ENCODE measurements at regions not wholly inside any gene's neighbourhood (a gene's known extent, or its start where the extent isn't known, plus 50 kb on each side); places are given as distances from the start of the nearest gene placed in this dataset.

DNA sequence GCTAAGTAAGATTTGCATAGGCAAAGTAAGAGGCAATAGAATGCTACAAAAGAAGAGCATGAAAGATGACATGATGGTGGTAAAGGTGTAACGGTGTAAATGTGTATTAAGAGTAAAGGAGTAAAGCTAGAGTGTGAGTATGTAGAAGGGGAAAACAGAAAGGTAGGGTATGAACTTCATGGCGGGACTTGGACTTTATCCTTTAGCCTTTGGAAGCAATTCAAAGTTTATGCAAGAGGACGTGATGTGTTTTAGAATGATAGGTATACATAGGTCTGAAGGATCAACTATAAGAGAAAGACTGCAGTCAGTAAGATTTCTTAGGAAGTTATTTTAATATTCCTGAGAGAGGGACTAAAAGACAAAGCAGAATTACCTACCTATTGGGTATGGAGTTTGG is 358.0 kb upstream of the FAT3 start:
- H3K4me3 ChIP-seq (ENCODE audit: low read depth in 1 of 5, low read length in 5 of 5): no peak overlapping the region
- peaks cover 0 to 27% (median 3%) of the 10 kb centered on the region in 5 donors for H3K4me1 ChIP-seq (ENCODE audit: control insufficient read depth in 5 of 5, insufficient read depth in 5 of 5, low read length in 5 of 5)
- H3K27ac ChIP-seq (ENCODE audit: low read depth, low read length): no peak overlapping the region
- H3K27me3 ChIP-seq (ENCODE audit: control insufficient read depth in 5 of 5, insufficient read depth in 4 of 5, low read length in 5 of 5): peaks cover 0 to 5% (median 0%) of the 10 kb centered on the region in 5 donors
- no peak overlapping the region for H3K9ac ChIP-seq (ENCODE audit: low read length in 5 of 5)
- H3K36me3 ChIP-seq (ENCODE audit: control insufficient read depth in 5 of 5, insufficient read depth in 5 of 5, low read length in 5 of 5): no peaks in the 10 kb centered on the region
- H3K9me3 ChIP-seq (ENCODE audit: control insufficient read depth in 5 of 5, low read length in 5 of 5): peaks cover 0 to 3% (median 0%) of the 10 kb centered on the region in 5 donors

DNA sequence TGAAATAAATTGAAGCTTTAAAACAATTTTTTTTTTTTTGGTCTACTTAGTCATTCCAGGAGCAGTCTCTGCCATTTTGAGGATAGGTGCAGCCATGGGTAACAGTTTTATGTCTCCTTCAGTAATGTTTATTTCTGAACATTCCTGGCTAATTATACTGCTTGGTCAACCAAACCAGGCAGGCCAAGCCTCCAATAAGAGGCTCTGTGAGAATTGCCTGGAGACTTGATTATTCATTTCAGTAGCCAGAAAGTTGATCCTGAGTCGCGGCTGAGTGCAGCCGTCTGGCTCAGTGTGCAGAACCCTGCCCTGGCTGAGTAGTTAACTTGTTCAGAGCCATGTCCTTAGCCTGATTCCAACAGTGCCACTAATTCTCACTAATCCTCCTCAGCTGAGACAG is 364.0 kb upstream of the FAT3 start:
- no peaks in the 10 kb centered on the region for H3K36me3 ChIP-seq (ENCODE audit: control insufficient read depth in 5 of 5, insufficient read depth in 5 of 5, low read length in 5 of 5)
- no peak overlapping the region for H3K4me3 ChIP-seq (ENCODE audit: low read depth in 1 of 5, low read length in 5 of 5)
- H3K9me3 ChIP-seq (ENCODE audit: control insufficient read depth in 5 of 5, low read length in 5 of 5): no peaks in the 10 kb centered on the region
- H3K27me3 ChIP-seq (ENCODE audit: control insufficient read depth in 5 of 5, insufficient read depth in 4 of 5, low read length in 5 of 5): peaks cover 0 to 2% (median 0%) of the 10 kb centered on the region in 5 donors
- no peak overlapping the region for H3K9ac ChIP-seq (ENCODE audit: low read length in 5 of 5)
- H3K4me1 ChIP-seq (ENCODE audit: control insufficient read depth in 5 of 5, insufficient read depth in 5 of 5, low read length in 5 of 5): peaks cover 0 to 9% (median 0%) of the 10 kb centered on the region in 5 donors
- no peak overlapping the region for H3K27ac ChIP-seq (ENCODE audit: low read depth, low read length)

GRCh38 chr11:91859666-91860065 is 365.0 kb upstream of the FAT3 start:
- no peak overlapping the region for H3K4me3 ChIP-seq (ENCODE audit: low read depth in 1 of 5, low read length in 5 of 5)
- no peak overlapping the region for H3K9ac ChIP-seq (ENCODE audit: low read length in 5 of 5)
- no peaks in the 10 kb centered on the region for H3K27me3 ChIP-seq (ENCODE audit: control insufficient read depth in 5 of 5, insufficient read depth in 4 of 5, low read length in 5 of 5)

DNA sequence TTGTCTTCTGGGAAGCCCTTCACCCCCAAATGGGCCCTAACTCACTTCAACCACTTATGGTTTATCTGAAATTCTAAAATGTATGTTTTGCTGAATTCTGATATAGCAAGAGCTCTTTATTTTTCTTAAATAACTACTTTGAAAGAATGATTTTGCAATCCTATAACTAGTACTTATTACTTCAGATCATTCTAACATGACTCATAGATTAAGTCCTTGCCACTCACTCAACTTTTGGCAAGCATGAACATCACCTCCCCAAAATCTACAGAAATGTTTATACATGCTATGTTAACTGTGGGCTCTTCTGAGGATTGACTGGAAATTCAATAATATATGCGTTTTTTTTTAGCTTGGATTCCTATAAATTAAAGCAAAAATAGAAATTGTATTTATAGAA is 367.4 kb upstream of the FAT3 start:
- Histone ChIP-seq H3K4me3 (ENCODE audit: low read depth in 1 of 5, low read length in 5 of 5) (no peak overlapping the region), H3K9me3 (ENCODE audit: control insufficient read depth in 5 of 5, low read length in 5 of 5) (no peaks in the 10 kb centered on the region), H3K9ac (ENCODE audit: low read length in 5 of 5) (no peak overlapping the region), H3K27ac (ENCODE audit: low read depth, low read length) (no peak overlapping the region), H3K27me3 (ENCODE audit: control insufficient read depth in 5 of 5, insufficient read depth in 4 of 5, low read length in 5 of 5) (no peaks in the 10 kb centered on the region), H3K36me3 (ENCODE audit: control insufficient read depth in 5 of 5, insufficient read depth in 5 of 5, low read length in 5 of 5) (no peaks in the 10 kb centered on the region), H3K4me1 (ENCODE audit: control insufficient read depth in 5 of 5, insufficient read depth in 5 of 5, low read length in 5 of 5) (peaks cover 0 to 9% (median 0%) of the 10 kb centered on the region in 5 donors)

More at GRCh38 chr11:91859666-91860065, 365.0 kb upstream of the FAT3 start:
- Histone ChIP-seq H3K36me3 (ENCODE audit: control insufficient read depth in 5 of 5, insufficient read depth in 5 of 5, low read length in 5 of 5) (no peaks in the 10 kb centered on the region), H3K9me3 (ENCODE audit: control insufficient read depth in 5 of 5, low read length in 5 of 5) (no peaks in the 10 kb centered on the region), H3K27ac (ENCODE audit: low read depth, low read length) (no peak overlapping the region), H3K4me1 (ENCODE audit: control insufficient read depth in 5 of 5, insufficient read depth in 5 of 5, low read length in 5 of 5) (peaks cover 0 to 9% (median 0%) of the 10 kb centered on the region in 5 donors)

DNA sequence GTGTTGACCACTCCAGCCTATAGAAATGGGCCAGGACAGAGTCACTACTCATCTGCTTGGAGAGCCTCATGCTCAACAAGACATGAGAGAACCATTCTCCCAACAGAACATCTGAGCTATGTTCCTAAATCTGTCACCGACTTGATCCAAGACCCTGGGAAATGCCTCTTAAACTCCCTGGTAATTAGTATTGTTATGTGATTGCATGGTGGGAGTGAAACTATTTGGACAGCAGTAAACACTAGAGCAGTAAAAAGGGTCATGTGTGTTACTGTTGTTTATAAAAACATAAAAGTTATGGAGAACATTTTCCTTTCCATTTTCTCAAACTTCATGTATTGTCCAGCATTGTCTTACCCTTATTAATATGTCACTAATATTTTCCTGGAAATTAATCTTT is 369.8 kb upstream of the FAT3 start:
- peaks cover 0 to 9% (median 0%) of the 10 kb centered on the region in 5 donors for H3K4me1 ChIP-seq (ENCODE audit: control insufficient read depth in 5 of 5, insufficient read depth in 5 of 5, low read length in 5 of 5)

DNA sequence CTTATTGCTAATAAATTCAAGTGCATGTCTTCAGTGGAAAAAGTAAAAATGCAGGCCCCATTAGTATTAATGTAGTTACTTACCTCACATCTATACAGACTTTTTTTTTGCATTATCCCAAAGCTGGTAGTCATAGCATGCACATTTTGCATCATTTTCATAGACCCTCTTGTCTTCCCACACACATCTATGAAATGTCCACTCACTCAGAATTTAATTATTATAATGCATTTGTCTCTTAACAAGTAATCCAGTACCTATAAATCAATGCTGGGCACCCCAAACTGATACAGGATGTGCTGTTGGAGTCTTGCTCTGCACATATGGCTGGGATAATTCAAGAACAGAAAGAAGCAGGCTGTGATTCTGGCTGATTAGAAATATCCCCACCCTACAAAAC is 370.4 kb upstream of the FAT3 start:
- H3K4me3 ChIP-seq (ENCODE audit: low read depth in 1 of 5, low read length in 5 of 5): no peak overlapping the region
- H3K36me3 ChIP-seq (ENCODE audit: control insufficient read depth in 5 of 5, insufficient read depth in 5 of 5, low read length in 5 of 5): no peaks in the 10 kb centered on the region
- peaks cover 0 to 9% (median 0%) of the 10 kb centered on the region in 5 donors for H3K4me1 ChIP-seq (ENCODE audit: control insufficient read depth in 5 of 5, insufficient read depth in 5 of 5, low read length in 5 of 5)
- no peak overlapping the region for H3K9ac ChIP-seq (ENCODE audit: low read length in 5 of 5)
- no peaks in the 10 kb centered on the region for H3K27me3 ChIP-seq (ENCODE audit: control insufficient read depth in 5 of 5, insufficient read depth in 4 of 5, low read length in 5 of 5)
- H3K27ac ChIP-seq (ENCODE audit: low read depth, low read length): no peak overlapping the region
- no peaks in the 10 kb centered on the region for H3K9me3 ChIP-seq (ENCODE audit: control insufficient read depth in 5 of 5, low read length in 5 of 5)

More for the DNA sequence above, 369.8 kb upstream of the FAT3 start:
- no peaks in the 10 kb centered on the region for H3K27me3 ChIP-seq (ENCODE audit: control insufficient read depth in 5 of 5, insufficient read depth in 4 of 5, low read length in 5 of 5)
- H3K4me3 ChIP-seq (ENCODE audit: low read depth in 1 of 5, low read length in 5 of 5): no peak overlapping the region
- no peaks in the 10 kb centered on the region for H3K9me3 ChIP-seq (ENCODE audit: control insufficient read depth in 5 of 5, low read length in 5 of 5)
- no peaks in the 10 kb centered on the region for H3K36me3 ChIP-seq (ENCODE audit: control insufficient read depth in 5 of 5, insufficient read depth in 5 of 5, low read length in 5 of 5)
- H3K9ac ChIP-seq (ENCODE audit: low read length in 5 of 5): no peak overlapping the region
- no peak overlapping the region for H3K27ac ChIP-seq (ENCODE audit: low read depth, low read length)

DNA sequence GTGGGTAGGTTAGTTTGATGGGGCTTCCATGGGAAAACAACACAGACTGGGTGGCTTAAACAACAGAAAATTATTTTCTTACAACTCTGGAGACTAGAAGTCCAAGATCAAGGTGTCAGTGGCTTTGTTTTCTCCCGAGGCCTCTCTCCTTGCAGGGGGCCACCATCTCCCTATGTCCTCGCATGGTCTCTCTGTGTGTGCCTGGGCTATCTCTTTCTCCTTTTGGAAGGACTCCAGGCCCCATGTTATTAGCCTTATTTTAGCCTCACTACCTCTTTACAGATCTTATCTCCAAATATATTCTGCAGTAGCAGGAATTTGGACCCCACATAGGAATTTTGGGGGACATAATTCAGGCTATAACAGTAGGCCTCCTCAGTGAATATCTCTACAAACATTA is 372.7 kb upstream of the FAT3 start:
- Histone ChIP-seq H3K9me3 (ENCODE audit: control insufficient read depth in 5 of 5, low read length in 5 of 5) (no peaks in the 10 kb centered on the region), H3K27me3 (ENCODE audit: control insufficient read depth in 5 of 5, insufficient read depth in 4 of 5, low read length in 5 of 5) (no peaks in the 10 kb centered on the region), H3K4me3 (ENCODE audit: low read depth in 1 of 5, low read length in 5 of 5) (no peak overlapping the region), H3K36me3 (ENCODE audit: control insufficient read depth in 5 of 5, insufficient read depth in 5 of 5, low read length in 5 of 5) (no peaks in the 10 kb centered on the region), H3K27ac (ENCODE audit: low read depth, low read length) (no peak overlapping the region), H3K4me1 (ENCODE audit: control insufficient read depth in 5 of 5, insufficient read depth in 5 of 5, low read length in 5 of 5) (peaks cover 0 to 3% (median 0%) of the 10 kb centered on the region in 5 donors), H3K9ac (ENCODE audit: low read length in 5 of 5) (no peak overlapping the region)

DNA sequence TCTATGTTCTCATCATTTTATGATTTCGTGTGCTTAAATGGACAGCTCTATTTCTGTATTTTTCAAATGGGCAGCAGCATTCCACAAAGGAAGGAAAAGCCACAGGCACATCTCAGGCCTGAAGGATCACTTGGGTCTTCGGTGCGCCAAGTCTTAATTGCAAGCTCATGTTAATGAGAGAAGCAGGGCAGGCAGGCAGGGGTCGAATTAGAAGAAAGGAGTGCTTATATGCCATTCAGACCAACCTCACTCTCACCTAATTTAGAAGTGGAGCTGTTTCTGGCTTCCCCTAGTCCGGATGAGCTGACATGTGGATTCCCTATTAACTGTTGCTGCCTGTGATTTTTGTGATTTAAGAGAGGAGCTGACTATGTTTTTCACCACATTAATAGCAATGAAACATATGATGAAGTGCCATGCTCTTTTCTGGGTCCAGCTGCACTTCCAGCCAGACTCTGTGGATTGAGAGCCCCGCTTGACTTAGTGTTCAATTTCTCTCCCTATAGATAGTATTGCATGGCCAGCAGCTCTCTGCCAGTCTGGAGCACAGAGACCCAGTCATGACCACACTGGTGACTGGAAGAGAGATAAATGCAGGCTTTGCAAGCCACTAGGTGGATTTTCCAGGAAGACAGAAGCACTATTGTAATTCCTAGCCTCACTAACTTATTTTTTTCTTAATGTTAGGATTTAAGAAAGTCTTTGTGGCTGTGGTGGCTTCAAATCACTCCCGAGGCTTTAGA is 373.9 kb upstream of the FAT3 start:
- no peak overlapping the region for H3K9ac ChIP-seq (ENCODE audit: low read length in 5 of 5)

GRCh38 chr11:91850021-91850420 is 374.6 kb upstream of the FAT3 start:
- Histone ChIP-seq H3K4me3 (ENCODE audit: low read depth in 1 of 5, low read length in 5 of 5) (no peak overlapping the region), H3K9ac (ENCODE audit: low read length in 5 of 5) (no peak overlapping the region), H3K27me3 (ENCODE audit: control insufficient read depth in 5 of 5, insufficient read depth in 4 of 5, low read length in 5 of 5) (no peaks in the 10 kb centered on the region), H3K36me3 (ENCODE audit: control insufficient read depth in 5 of 5, insufficient read depth in 5 of 5, low read length in 5 of 5) (no peaks in the 10 kb centered on the region), H3K27ac (ENCODE audit: low read depth, low read length) (no peak overlapping the region), H3K9me3 (ENCODE audit: control insufficient read depth in 5 of 5, low read length in 5 of 5) (no peaks in the 10 kb centered on the region), H3K4me1 (ENCODE audit: control insufficient read depth in 5 of 5, insufficient read depth in 5 of 5, low read length in 5 of 5) (peaks cover 0 to 4% (median 0%) of the 10 kb centered on the region in 5 donors)

More for the DNA sequence above, 373.9 kb upstream of the FAT3 start:
- H3K27ac ChIP-seq (ENCODE audit: low read depth, low read length): no peak overlapping the region
- H3K4me3 ChIP-seq (ENCODE audit: low read depth in 1 of 5, low read length in 5 of 5): no peak overlapping the region
- H3K27me3 ChIP-seq (ENCODE audit: control insufficient read depth in 5 of 5, insufficient read depth in 4 of 5, low read length in 5 of 5): no peaks in the 10 kb centered on the region
- H3K4me1 ChIP-seq (ENCODE audit: control insufficient read depth in 5 of 5, insufficient read depth in 5 of 5, low read length in 5 of 5): peaks cover 0 to 4% (median 0%) of the 10 kb centered on the region in 5 donors
- no peaks in the 10 kb centered on the region for H3K36me3 ChIP-seq (ENCODE audit: control insufficient read depth in 5 of 5, insufficient read depth in 5 of 5, low read length in 5 of 5)
- no peaks in the 10 kb centered on the region for H3K9me3 ChIP-seq (ENCODE audit: control insufficient read depth in 5 of 5, low read length in 5 of 5)

DNA sequence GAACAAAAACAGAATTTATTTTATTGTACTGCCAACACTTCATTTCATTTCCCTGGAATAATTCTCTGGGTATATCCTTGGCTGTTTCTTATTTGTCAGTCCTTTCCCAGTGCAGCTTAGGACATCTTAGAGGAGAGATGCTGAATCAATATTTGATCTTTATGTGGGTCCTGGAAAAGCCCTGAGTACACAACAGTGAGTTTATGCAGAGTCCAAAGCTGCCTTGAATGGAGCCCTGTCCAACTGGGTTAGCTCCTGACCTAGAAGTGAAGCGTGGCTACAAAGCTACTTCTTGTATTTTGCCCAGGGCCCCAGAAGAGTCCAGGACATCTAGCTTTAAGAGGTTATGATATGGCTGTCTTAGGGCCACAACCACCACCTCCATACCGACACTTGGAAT is 378.0 kb upstream of the FAT3 start:
- Histone ChIP-seq H3K9ac (ENCODE audit: low read length in 5 of 5) (no peak overlapping the region), H3K4me3 (ENCODE audit: low read depth in 1 of 5, low read length in 5 of 5) (no peak overlapping the region), H3K9me3 (ENCODE audit: control insufficient read depth in 5 of 5, low read length in 5 of 5) (no peaks in the 10 kb centered on the region), H3K4me1 (ENCODE audit: control insufficient read depth in 5 of 5, insufficient read depth in 5 of 5, low read length in 5 of 5) (peaks cover 0 to 4% (median 0%) of the 10 kb centered on the region in 5 donors), H3K27ac (ENCODE audit: low read depth, low read length) (no peak overlapping the region), H3K36me3 (ENCODE audit: control insufficient read depth in 5 of 5, insufficient read depth in 5 of 5, low read length in 5 of 5) (no peaks in the 10 kb centered on the region), H3K27me3 (ENCODE audit: control insufficient read depth in 5 of 5, insufficient read depth in 4 of 5, low read length in 5 of 5) (no peaks in the 10 kb centered on the region)
